Psoas muscle (tissue), 7 donors: ENCODE measurements at regions not wholly inside any gene's neighbourhood (a gene's known extent, or its start where the extent isn't known, plus 50 kb on each side); places are given as distances from the start of the nearest gene placed in this dataset.

ENCODE experiments used
- ATAC-seq, 4 donors: fragments of 200-7000 bp; cut with Tn5 transposase; one replicate each; pipeline ENCODE4 v1.9.1; 2020; ENCODE audit warnings: moderate library complexity in 3 of 4, mild to moderate bottlenecking in 2 of 4
- DNase-seq, 2 donors: peaks; one replicate each; pipeline ENCODE4 v3.0.0-alpha.2; 2020
- H3K27ac ChIP-seq: fragments of 200-600 bp; one replicate; pipeline ENCODE4 v1.8.0; 2022
- H3K27me3 ChIP-seq, 3 donors: fragments of 200-600 bp in 1 of 3; one replicate each; pipeline versions ENCODE4 v1.6.1 to v1.8.0; 2013 to 2022; ENCODE audit warnings: low read length in 2 of 3, mild to moderate bottlenecking in 2 of 3, moderate library complexity in 1 of 3; ENCODE audit not compliant: insufficient read depth in 3 of 3
- H3K36me3 ChIP-seq, 2 donors: fragments of 200-600 bp in 1 of 2; one replicate each; pipeline versions ENCODE4 v1.6.1 to v1.8.0; 2013 to 2022; ENCODE audit warnings: low read depth in 1 of 2, mild to moderate bottlenecking in 1 of 2, moderate library complexity in 1 of 2; ENCODE audit not compliant: insufficient read depth in 1 of 2
- H3K4me1 ChIP-seq: fragments of 200-600 bp; one replicate; pipeline ENCODE4 v1.8.0; 2022
- H3K4me3 ChIP-seq: fragments of 200-600 bp; one replicate; pipeline ENCODE4 v1.8.0; 2022; ENCODE audit warnings: mild to moderate bottlenecking
- H3K9me3 ChIP-seq: fragments of 200-600 bp; one replicate; pipeline ENCODE4 v1.8.0; 2022
- CTCF ChIP-seq: fragments of 200-600 bp; IDR thresholded peaks from one replicate; pipeline ENCODE4 v1.8.0; 2022; ENCODE audit warnings: antibody characterized with exemption
- WGBS, 3 donors: extraction: QIAGEN DNeasy Blood & Tissue Kit; methylation state at CpG; one replicate each; pipeline versions ENCODE4 v1.1.6 to v1.1.7; 2013; 5-methylcytosine and 5-hydroxymethylcytosine counted together
- intact Hi-C, 2 donors: fragments of 100-400 bp; cut with DNase I; formaldehyde crosslinking; loops; one replicate each; pipeline versions ENCODE4 v1.11.0 to v1.14.2; 2022
- donor health status: healthy with polysubstance abuse.
- donor health status: DM: no; HTN: no; CAD: no; lungs with moderate emphysema.
- donor health status: Bipolar disorder and iron deficiency.
- donor health status: healthy.
- donor health status: DM: yes; HTN: yes; CAD: no.
- donor health status: DM: no; HTN: no; CAD: no.
- donor health status: DM: yes; HTN: yes; CAD: no.

- H3K9me3 ChIP-seq = no peaks in the 10 kb centered on the region
- no peaks in the 10 kb centered on the region for H3K27me3 ChIP-seq
- no peak for ATAC-seq
- TF ChIP-seq CTCF = no peak
- no peak overlapping the region for H3K27ac ChIP-seq
- H3K36me3 ChIP-seq = no peaks in the 10 kb centered on the region
- 36 to 59% (median 46%) methylated on average over 3 of the region's 3 CpGs for WGBS, 3 donors
- no peak for DNase-seq
- no peaks in the 10 kb centered on the region for H3K4me1 ChIP-seq
- no peak overlapping the region for H3K4me3 ChIP-seq
- intact Hi-C loops = no loop called here
Observed at GRCh38 chr6:153840039-153840850, 198.8 kb upstream of the OPRM1 start.

GRCh38 chr6:153832543-153832942 is 206.5 kb upstream of the OPRM1 start:
- WGBS, 3 donors = 84 to 97% (median 97%) methylated on average over 9 of the region's 9 CpGs
- Histone ChIP-seq H3K4me3 (no peak overlapping the region), H3K9me3 (no peaks in the 10 kb centered on the region), H3K27me3 (no peaks in the 10 kb centered on the region), H3K36me3 (no peaks in the 10 kb centered on the region), H3K4me1 (no peaks in the 10 kb centered on the region), H3K27ac (no peak overlapping the region)
- TF ChIP-seq CTCF = no peak
- ATAC-seq (no peak), DNase-seq (no peak)
- intact Hi-C loops = no loop called here

GRCh38 chr6:153831350-153832078 is 207.5 kb upstream of the OPRM1 start:
- intact Hi-C loops = no loop called here
- Histone ChIP-seq H3K27ac (no peak overlapping the region), H3K36me3 (no peaks in the 10 kb centered on the region), H3K27me3 (no peaks in the 10 kb centered on the region), H3K4me3 (no peak overlapping the region), H3K9me3 (no peaks in the 10 kb centered on the region), H3K4me1 (no peaks in the 10 kb centered on the region)
- DNase-seq (no peak), ATAC-seq (no peak)
- TF ChIP-seq CTCF = no peak
- WGBS, 3 donors = 57 to 60% (median 58%) methylated on average over 5 of the region's 5 CpGs

GRCh38 chr6:153817173-153817572 is 221.9 kb upstream of the OPRM1 start:
- intact Hi-C loops = no loop called here

More at GRCh38 chr6:153817173-153817572, 221.9 kb upstream of the OPRM1 start:
- Histone ChIP-seq H3K27me3 (no peaks in the 10 kb centered on the region), H3K36me3 (no peaks in the 10 kb centered on the region), H3K27ac (no peak overlapping the region), H3K9me3 (no peaks in the 10 kb centered on the region), H3K4me1 (no peaks in the 10 kb centered on the region), H3K4me3 (no peak overlapping the region)
- DNase-seq (no peak), ATAC-seq (no peak)
- 76 to 77% (median 77%) methylated on average over 3 of the region's 3 CpGs for WGBS, 3 donors
- TF ChIP-seq CTCF = no peak
